HEK293 (cell line): ENCODE measurements at regions not wholly inside any gene's neighbourhood (a gene's known extent, or its start where the extent isn't known, plus 50 kb on each side); places are given as distances from the start of the nearest gene placed in this dataset.

Experiments used
- CTCF ChIA-PET: fragments of 350-600 bp; formaldehyde crosslinking; extraction: SDS; loops from one replicate; lab custom pipeline; 2021; ENCODE audit warnings: antibody characterized with exemption; lab: Yijun Ruan, JAX
- POLR2A ChIA-PET: fragments of 300-600 bp; formaldehyde crosslinking; extraction: SDS; loops from one replicate; lab custom pipeline; 2020; ENCODE audit warnings: antibody characterized with exemption, inconsistent platforms; lab: Yijun Ruan, JAX
- H3K27ac ChIP-seq: fragments of 200-500 bp; sonication (Bioruptor generic); 2 replicates; pipeline ENCODE4 v1.5.1; 2014; ENCODE audit warnings: low read depth, low read length, control low read depth, inconsistent platforms; ENCODE audit errors: extremely low read depth
- H3K36me3 ChIP-seq, 2 experiments: fragments of 200-500 bp in 1 of 2; sonication (Bioruptor generic) in 1 of 2; 1 replicate in 1 of 2; 2 replicates in 1 of 2; pipeline ENCODE4 v1.5.1; 2014 to 2017; ENCODE audit warnings: inconsistent platforms in 2 of 2, low read length in 2 of 2; ENCODE audit not compliant: control insufficient read depth in 2 of 2, insufficient read depth in 1 of 2
- H3K4me1 ChIP-seq: fragments of 200-500 bp; sonication (Bioruptor generic); 2 replicates; pipeline ENCODE4 v1.5.1; 2014; ENCODE audit warnings: mild to moderate bottlenecking, low read length, inconsistent platforms; ENCODE audit not compliant: control insufficient read depth, insufficient read depth
- H3K4me3 ChIP-seq: 2 replicates; pipeline ENCODE4 v1.5.1; 2011; ENCODE audit warnings: low read depth, mild to moderate bottlenecking, control low read depth, low read length, moderate library complexity
- H3K9me3 ChIP-seq: fragments of 200-500 bp; sonication (Bioruptor generic); 2 replicates; pipeline ENCODE4 v1.5.1; 2014; ENCODE audit warnings: low read depth, low read length, inconsistent platforms; ENCODE audit not compliant: control insufficient read depth, insufficient read depth
- ATF2 ChIP-seq: fragments of 450-650 bp; formaldehyde crosslinking; IDR thresholded peaks from 2 replicates; pipeline ENCODE4 v1.5.1; 2016; ENCODE audit warnings: missing biosample characterization, missing genetic modification characterization, low read depth
- BCL11A ChIP-seq: fragments of 450-650 bp; formaldehyde crosslinking; IDR thresholded peaks from 2 replicates; pipeline ENCODE4 v1.5.1; 2016; ENCODE audit warnings: low read depth, missing biosample characterization, missing genetic modification characterization
- EGR2 ChIP-seq: fragments of 450-650 bp; formaldehyde crosslinking; IDR thresholded peaks from 2 replicates; pipeline ENCODE4 v1.5.1; 2016; ENCODE audit warnings: low read depth, missing biosample characterization, missing genetic modification characterization
- OSR2 ChIP-seq: fragments of 450-650 bp; formaldehyde crosslinking; IDR thresholded peaks from 2 replicates; pipeline ENCODE4 v1.5.1; 2016; ENCODE audit warnings: missing biosample characterization, missing genetic modification characterization
- OVOL3 ChIP-seq: fragments of 450-650 bp; formaldehyde crosslinking; IDR thresholded peaks from 2 replicates; pipeline ENCODE4 v1.5.1; 2016; ENCODE audit warnings: missing biosample characterization, missing genetic modification characterization
- PRDM2 ChIP-seq: fragments of 450-650 bp; formaldehyde crosslinking; IDR thresholded peaks from 2 replicates; pipeline ENCODE4 v1.5.1; 2016; ENCODE audit warnings: missing biosample characterization, missing genetic modification characterization, borderline replicate concordance
- PRDM4 ChIP-seq: fragments of 450-650 bp; formaldehyde crosslinking; IDR thresholded peaks from 2 replicates; pipeline ENCODE4 v1.5.1; 2017; ENCODE audit warnings: missing biosample characterization, missing genetic modification characterization
- ZBTB49 ChIP-seq: fragments of 450-650 bp; formaldehyde crosslinking; IDR thresholded peaks from 2 replicates; pipeline ENCODE4 v1.5.1; 2016; ENCODE audit warnings: missing biosample characterization, missing genetic modification characterization, low read depth
- ZBTB6 ChIP-seq: fragments of 450-650 bp; formaldehyde crosslinking; IDR thresholded peaks from 2 replicates; pipeline ENCODE4 v1.5.1; 2017; ENCODE audit warnings: missing biosample characterization, missing genetic modification characterization
- ZEB2 ChIP-seq: fragments of 450-650 bp; formaldehyde crosslinking; IDR thresholded peaks from 2 replicates; pipeline ENCODE4 v1.5.1; 2016; ENCODE audit warnings: missing biosample characterization, missing genetic modification characterization
- ZFP41 ChIP-seq: fragments of 450-650 bp; formaldehyde crosslinking; IDR thresholded peaks from 2 replicates; pipeline ENCODE4 v1.5.1; 2016; ENCODE audit warnings: missing biosample characterization, missing genetic modification characterization, borderline replicate concordance
- ZNF140 ChIP-seq: fragments of 450-650 bp; formaldehyde crosslinking; IDR thresholded peaks from 2 replicates; pipeline ENCODE4 v1.5.1; 2016; ENCODE audit warnings: missing biosample characterization, missing genetic modification characterization
- ZNF18 ChIP-seq: fragments of 450-650 bp; formaldehyde crosslinking; IDR thresholded peaks from 2 replicates; pipeline ENCODE4 v1.5.1; 2016; ENCODE audit warnings: missing biosample characterization, missing genetic modification characterization
- ZNF223 ChIP-seq: fragments of 450-650 bp; formaldehyde crosslinking; IDR thresholded peaks from 2 replicates; pipeline ENCODE4 v1.5.1; 2016; ENCODE audit warnings: missing biosample characterization, missing genetic modification characterization
- ZNF248 ChIP-seq: fragments of 450-650 bp; formaldehyde crosslinking; IDR thresholded peaks from 2 replicates; pipeline ENCODE4 v1.5.1; 2017; ENCODE audit warnings: missing biosample characterization, missing genetic modification characterization
- ZNF571 ChIP-seq: fragments of 450-650 bp; formaldehyde crosslinking; IDR thresholded peaks from 2 replicates; pipeline ENCODE4 v1.5.0; 2017; ENCODE audit warnings: missing biosample characterization, missing genetic modification characterization
- ZNF580 ChIP-seq: fragments of 450-650 bp; formaldehyde crosslinking; IDR thresholded peaks from 2 replicates; pipeline ENCODE4 v1.5.1; 2016; ENCODE audit warnings: missing biosample characterization, missing genetic modification characterization
- ZNF621 ChIP-seq: fragments of 450-650 bp; formaldehyde crosslinking; IDR thresholded peaks from 2 replicates; pipeline ENCODE4 v1.5.1; 2017; ENCODE audit warnings: missing biosample characterization, missing genetic modification characterization
- ZNF677 ChIP-seq: fragments of 450-650 bp; IDR thresholded peaks from 2 replicates; pipeline ENCODE4 v1.5.0; 2018; ENCODE audit warnings: missing biosample characterization, mild to moderate bottlenecking, missing genetic modification characterization, moderate library complexity

GRCh38 chr14:54211551-54212308, 185.1 kb upstream of the CDKN3 start (continued):
- TF ChIP-seq ZBTB49 (tag by site-specific recombination): no peak
- TF ChIP-seq ATF2 (tag by site-specific recombination): no peak
- no peak for TF ChIP-seq EGR2 (tag by site-specific recombination)
- no peak for TF ChIP-seq ZFP41 (tag by site-specific recombination)
- TF ChIP-seq ZNF571: no peak
- no peak for TF ChIP-seq ZBTB6
- no peak for TF ChIP-seq ZEB2 (tag by site-specific recombination)
- no peak for TF ChIP-seq BCL11A (tag by site-specific recombination)
- TF ChIP-seq ZNF18 (tag by site-specific recombination): no peak
- no peak for TF ChIP-seq ZNF248

GRCh38 chr14:54213536-54213935, 183.3 kb upstream of the CDKN3 start:
- H3K27ac ChIP-seq: no peak overlapping the region
- H3K36me3 ChIP-seq: no peaks in the 10 kb centered on the region
- CTCF ChIA-PET: no interaction called here
- no peaks in the 10 kb centered on the region for H3K9me3 ChIP-seq
- no peak overlapping the region for H3K4me3 ChIP-seq
- H3K4me1 ChIP-seq: peaks cover 14% of the 10 kb centered on the region
- POLR2A ChIA-PET: no interaction called here
- TF ChIP-seq ZNF621: no peak
- no peak for TF ChIP-seq PRDM4 (tag by site-specific recombination)
- TF ChIP-seq OVOL3 (tag by site-specific recombination): no peak
- TF ChIP-seq ZBTB6: no peak
- TF ChIP-seq ZNF677 (tag by site-specific recombination): no peak
- TF ChIP-seq PRDM2: no peak
- TF ChIP-seq ZNF140 (tag by site-specific recombination): no peak
- TF ChIP-seq ZNF580 (tag by site-specific recombination): no peak
- TF ChIP-seq OSR2 (tag by site-specific recombination): no peak
- TF ChIP-seq ZNF223 (tag by site-specific recombination): no peak
